GM12875 (cell line): ENCODE measurements at regions not wholly inside any gene's neighbourhood (a gene's known extent, or its start where the extent isn't known, plus 50 kb on each side); places are given as distances from the start of the nearest gene placed in this dataset.

Experiments
- H3K4me3 ChIP-seq: one replicate; pipeline ENCODE4 v1.5.1; 2011; ENCODE audit warnings: low read depth, low read length, control low read depth
- TF ChIP-seq, protein P1 (sequence below): IDR thresholded peaks from 2 replicates; pipeline ENCODE4 v1.5.1; 2011; ENCODE audit warnings: low read depth, mild to moderate bottlenecking, control low read depth, inconsistent platforms, low read length, moderate library complexity, borderline replicate concordance; ENCODE audit not compliant: insufficient read depth

DNA sequence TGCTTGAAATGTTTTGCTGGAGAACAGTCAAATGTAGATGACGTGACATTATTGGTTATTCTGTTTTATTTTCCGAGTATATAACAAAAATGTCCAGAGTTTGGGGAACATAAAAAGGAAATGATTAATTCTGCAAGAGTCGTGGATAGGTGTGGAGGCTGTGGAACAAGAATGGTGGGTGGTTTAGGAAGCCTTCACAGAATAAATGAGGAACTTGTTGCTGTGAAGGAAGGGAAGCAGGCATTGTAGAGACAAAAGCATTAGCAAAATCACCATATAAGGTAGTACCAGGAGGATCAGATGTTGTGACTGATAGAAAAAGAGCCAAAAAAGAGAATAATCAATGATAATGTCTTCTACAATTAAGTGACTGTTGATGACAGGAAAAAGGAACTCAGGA is 66.2 kb upstream of the CNTLN start:
- H3K4me3 ChIP-seq: no peak overlapping the region
- TF ChIP-seq, protein P1, sequence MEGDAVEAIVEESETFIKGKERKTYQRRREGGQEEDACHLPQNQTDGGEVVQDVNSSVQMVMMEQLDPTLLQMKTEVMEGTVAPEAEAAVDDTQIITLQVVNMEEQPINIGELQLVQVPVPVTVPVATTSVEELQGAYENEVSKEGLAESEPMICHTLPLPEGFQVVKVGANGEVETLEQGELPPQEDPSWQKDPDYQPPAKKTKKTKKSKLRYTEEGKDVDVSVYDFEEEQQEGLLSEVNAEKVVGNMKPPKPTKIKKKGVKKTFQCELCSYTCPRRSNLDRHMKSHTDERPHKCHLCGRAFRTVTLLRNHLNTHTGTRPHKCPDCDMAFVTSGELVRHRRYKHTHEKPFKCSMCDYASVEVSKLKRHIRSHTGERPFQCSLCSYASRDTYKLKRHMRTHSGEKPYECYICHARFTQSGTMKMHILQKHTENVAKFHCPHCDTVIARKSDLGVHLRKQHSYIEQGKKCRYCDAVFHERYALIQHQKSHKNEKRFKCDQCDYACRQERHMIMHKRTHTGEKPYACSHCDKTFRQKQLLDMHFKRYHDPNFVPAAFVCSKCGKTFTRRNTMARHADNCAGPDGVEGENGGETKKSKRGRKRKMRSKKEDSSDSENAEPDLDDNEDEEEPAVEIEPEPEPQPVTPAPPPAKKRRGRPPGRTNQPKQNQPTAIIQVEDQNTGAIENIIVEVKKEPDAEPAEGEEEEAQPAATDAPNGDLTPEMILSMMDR: no peak

DNA sequence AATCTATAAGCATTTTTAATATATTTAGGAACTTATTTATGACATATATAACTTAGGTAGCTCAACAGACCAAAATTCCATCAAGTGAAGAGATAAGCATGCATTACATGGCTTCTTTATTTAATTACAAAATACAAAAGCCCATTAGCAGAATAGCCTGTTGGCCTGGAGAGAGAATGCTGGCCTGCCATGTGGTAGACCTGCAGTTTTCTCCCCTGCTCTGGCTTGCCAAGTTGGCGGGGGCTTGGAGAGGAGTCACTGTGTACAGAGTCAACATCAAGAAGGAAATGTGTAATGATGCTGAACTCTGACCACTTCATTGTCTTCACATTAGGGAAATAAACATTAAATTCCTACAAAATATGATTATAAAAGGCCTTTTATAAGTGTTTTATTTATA is 69.8 kb upstream of the CNTLN start:
- TF ChIP-seq, protein P1: no peak

DNA sequence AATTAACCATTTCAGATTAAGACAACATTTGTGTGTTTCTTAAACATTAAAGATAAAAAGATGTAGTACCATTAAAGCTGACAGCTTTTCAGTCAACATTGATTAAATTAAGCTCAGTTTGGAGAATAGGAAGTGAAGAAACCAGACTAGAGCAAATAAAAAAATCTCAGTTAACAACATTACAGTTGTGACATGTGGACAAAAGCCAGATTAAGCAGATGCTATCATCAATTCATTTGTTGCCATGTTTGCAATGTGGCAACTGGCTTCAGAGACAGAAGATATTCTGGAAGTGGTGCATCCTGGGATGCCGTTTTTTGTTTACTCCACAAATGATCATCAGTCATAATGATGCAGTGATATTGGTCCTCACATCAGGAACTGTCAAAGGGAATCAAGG is 70.3 kb upstream of the CNTLN start:
- H3K4me3 ChIP-seq: no peak overlapping the region
- TF ChIP-seq, protein P1: no peak

More for the DNA sequence above, 69.8 kb upstream of the CNTLN start:
- H3K4me3 ChIP-seq: no peak overlapping the region

- TF ChIP-seq, protein P1: peak; percentile 70; the same call in 1 of the 2 replicates
- H3K4me3 ChIP-seq: no peak overlapping the region
Measured at GRCh38 chr9:17063535-17064135, 71.2 kb upstream of the CNTLN start.

GRCh38 chr9:17062497-17062896 is 72.3 kb upstream of the CNTLN start:
- H3K4me3 ChIP-seq: no peak overlapping the region
- TF ChIP-seq, protein P1: no peak

GRCh38 chr9:17060450-17060849 is 74.4 kb upstream of the CNTLN start:
- H3K4me3 ChIP-seq: no peak overlapping the region

DNA sequence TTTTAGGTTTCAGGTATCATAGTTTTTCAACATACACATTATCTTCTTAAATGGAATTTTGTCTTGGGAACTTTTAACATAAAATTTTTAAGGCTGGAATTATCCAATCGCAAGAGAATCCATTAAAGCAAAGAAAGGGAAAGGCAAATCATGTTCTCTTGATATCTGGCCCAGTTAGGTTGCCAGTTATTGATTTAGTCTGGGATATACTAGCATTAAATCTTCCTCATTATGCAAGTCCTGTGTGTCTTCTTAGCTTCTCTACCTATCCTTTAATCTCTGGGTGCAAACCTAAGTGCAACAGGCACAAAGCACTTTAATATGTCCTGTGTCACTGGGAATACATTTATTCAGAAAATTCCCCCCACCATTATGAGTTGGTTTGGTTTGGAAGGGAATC is 75.4 kb upstream of the CNTLN start:
- H3K4me3 ChIP-seq: no peak overlapping the region
- TF ChIP-seq, protein P1: no peak

More at GRCh38 chr9:17060450-17060849, 74.4 kb upstream of the CNTLN start:
- TF ChIP-seq, protein P1: no peak
